K562 (cell line): ENCODE measurements at regions not wholly inside any gene's neighbourhood (a gene's known extent, or its start where the extent isn't known, plus 50 kb on each side); places are given as distances from the start of the nearest gene placed in this dataset.

Experiments
- ATAC-seq: fragments of 200-7000 bp; cut with Tn5 transposase; 3 replicates; pipeline ENCODE4 v1.9.1; 2020; ENCODE audit warnings: moderate library complexity
- BruUV-seq: library from RNA; stranded (reverse); fragments of 400-500 nt; replicated peaks from 2 replicates; lab custom pipeline; 2021; lab: Mats Ljungman, UMichigan
- CTCF ChIA-PET: fragments of 300-600 bp; formaldehyde crosslinking; extraction: SDS; loops from one replicate; lab custom pipeline; 2021; ENCODE audit warnings: low intra/inter-chr PET ratio; lab: Yijun Ruan, JAX
- POLR2A ChIA-PET: fragments of 300-600, 350-650 bp; sonication (Branson Sonifier 250); formaldehyde crosslinking; extraction: SDS; loops from one replicate; lab custom pipeline; 2021; ENCODE audit warnings: antibody characterized with exemption, inconsistent platforms; lab: Yijun Ruan, JAX
- DNase-seq, 4 experiments: peaks; one replicate each; pipeline versions ENCODE4 v3.0.0 to v3.0.0-alpha.2; 2011 to 2018; ENCODE audit warnings: low spot score in 3 of 4, mixed read lengths in 3 of 4; ENCODE audit errors: extremely low read depth in 1 of 4
- FAIRE-seq: peaks from 2 replicates; lab custom pipeline; 2011; peaks lifted over from hg19 to GRCh38; lab: Jason Lieb, UNC
- H2AFZ ChIP-seq: 2 replicates; pipeline ENCODE4 v1.6.0; 2011; ENCODE audit warnings: low read depth, low read length, control low read depth, inconsistent platforms
- H3K27ac ChIP-seq: fragments of 200-600 bp; 3 replicates; pipeline ENCODE4 v1.8.0; 2011; ENCODE audit warnings: low read depth, mild to moderate bottlenecking, control low read depth, inconsistent platforms, low read length, moderate library complexity, mixed read lengths; ENCODE audit errors: extremely low read depth
- H3K27me3 ChIP-seq, 2 experiments: fragments of 300-600 bp in 1 of 2; 2 replicates in 1 of 2; 3 replicates in 1 of 2; pipeline versions ENCODE4 v1.6.0 to v1.8.0; 2011; ENCODE audit warnings: inconsistent platforms in 2 of 2, low read length in 2 of 2, mild to moderate bottlenecking in 1 of 2, mixed read lengths in 1 of 2, moderate library complexity in 1 of 2; ENCODE audit not compliant: control insufficient read depth in 2 of 2, insufficient read depth in 2 of 2
- H3K36me3 ChIP-seq: fragments of 300-600 bp; 3 replicates; pipeline ENCODE4 v1.8.0; 2011; ENCODE audit warnings: mild to moderate bottlenecking, low read length, inconsistent platforms; ENCODE audit not compliant: control insufficient read depth, insufficient read depth
- H3K4me1 ChIP-seq, 2 experiments: fragments of 200-600 bp in 1 of 2; replicated peaks in 1 of 2; 2 replicates in 1 of 2; 3 replicates in 1 of 2; pipeline versions ENCODE4 v1.5.1 to v1.8.0; 2011; ENCODE audit warnings: inconsistent platforms in 2 of 2, low read length in 2 of 2, mild to moderate bottlenecking in 1 of 2, mixed read lengths in 1 of 2, moderate library complexity in 1 of 2; ENCODE audit not compliant: control insufficient read depth in 2 of 2, insufficient read depth in 2 of 2
- H3K4me2 ChIP-seq: 2 replicates; pipeline ENCODE4 v1.6.1; 2011; ENCODE audit warnings: low read length, control low read depth, inconsistent platforms, mixed read lengths; ENCODE audit not compliant: insufficient read depth
- H3K4me3 ChIP-seq: fragments of 200-600 bp; sonication (generic), shearing (Covaris generic); 2 replicates; pipeline ENCODE4 v1.5.1; 2016; ENCODE audit warnings: control low read depth, inconsistent platforms
- H3K79me2 ChIP-seq: fragments of 200-600 bp; 3 replicates; pipeline ENCODE4 v1.8.0; 2011; ENCODE audit warnings: low read length, inconsistent platforms; ENCODE audit not compliant: control insufficient read depth, insufficient read depth
- H3K9ac ChIP-seq, 2 experiments: 2 replicates each; pipeline versions ENCODE4 v1.6.0 to v1.6.1; 2011; ENCODE audit warnings: low read depth in 2 of 2, low read length in 2 of 2, control low read depth in 1 of 2, inconsistent platforms in 1 of 2, mild to moderate bottlenecking in 1 of 2, mixed read lengths in 1 of 2; ENCODE audit not compliant: insufficient read depth in 1 of 2
- H3K9me1 ChIP-seq: one replicate; pipeline ENCODE4 v1.6.0; 2011; ENCODE audit warnings: inconsistent platforms, mild to moderate bottlenecking, low read length, moderate library complexity; ENCODE audit not compliant: control insufficient read depth, insufficient read depth
- H3K9me3 ChIP-seq: replicated peaks from 2 replicates; pipeline ENCODE4 v1.5.1; 2011; ENCODE audit warnings: low read depth, low read length, inconsistent platforms; ENCODE audit not compliant: control insufficient read depth, insufficient read depth
- H4K20me1 ChIP-seq: replicated peaks from 2 replicates; pipeline ENCODE4 v1.6.1; 2011; ENCODE audit warnings: low read length, inconsistent platforms, mixed read lengths; ENCODE audit not compliant: control insufficient read depth, insufficient read depth
- C11orf30 ChIP-seq: fragments of 450-650 bp; IDR thresholded peaks from 2 replicates; pipeline ENCODE4 v1.6.1; 2016; ENCODE audit warnings: low read depth, mild to moderate bottlenecking
- ETV6 ChIP-seq, 3 experiments: fragments of 150-350 bp in 1 of 3; sonication (generic) in 1 of 3; formaldehyde crosslinking in 1 of 3; IDR thresholded peaks; 2 replicates each; pipeline versions ENCODE4 v1.6.1 to v1.8.0; 2014 to 2022; ENCODE audit warnings: borderline replicate concordance in 2 of 3, low read depth in 2 of 3, antibody characterized with exemption in 1 of 3, low read length in 1 of 3, mild to moderate bottlenecking in 1 of 3, missing genetic modification reagents in 1 of 3
- FIP1L1 ChIP-seq: fragments of 200-400 bp; formaldehyde crosslinking; IDR thresholded peaks from 2 replicates; pipeline ENCODE4 v1.6.1; 2018; ENCODE audit warnings: mild to moderate bottlenecking, low read depth, low read length; ENCODE audit not compliant: poor library complexity, severe bottlenecking
- HNRNPL ChIP-seq: fragments of 200-400 bp; formaldehyde crosslinking; IDR thresholded peaks from 2 replicates; pipeline ENCODE4 v1.6.1; 2017; ENCODE audit warnings: low read depth, mild to moderate bottlenecking, low read length
- LEF1 ChIP-seq: fragments of 450-650 bp; IDR thresholded peaks from 2 replicates; pipeline ENCODE4 v1.6.1; 2016; ENCODE audit warnings: mild to moderate bottlenecking
- PRPF4 ChIP-seq: fragments of 200-400 bp; formaldehyde crosslinking; IDR thresholded peaks from one replicate; pipeline ENCODE4 v1.6.1; 2017; ENCODE audit warnings: low read length, low read depth, mild to moderate bottlenecking; ENCODE audit not compliant: insufficient read depth, poor library complexity, severe bottlenecking
- RBM22 ChIP-seq: fragments of 200-400 bp; formaldehyde crosslinking; IDR thresholded peaks from 2 replicates; pipeline ENCODE4 v1.6.1; 2018; ENCODE audit warnings: low read length, low read depth; ENCODE audit not compliant: poor library complexity, severe bottlenecking
- SMAD4 ChIP-seq: fragments of 250-450 bp; sonication (Bioruptor Pico); conservative IDR thresholded peaks from 2 replicates; pipeline ENCODE4 v1.8.0; 2021; ENCODE audit warnings: inconsistent platforms, mild to moderate bottlenecking, moderate library complexity
- SMARCC2 ChIP-seq: fragments of 450-650 bp; IDR thresholded peaks from 2 replicates; pipeline ENCODE4 v1.6.1; 2017; ENCODE audit warnings: antibody characterized with exemption, moderate library complexity, mild to moderate bottlenecking, low read depth
- SOX6 ChIP-seq: fragments of 450-650 bp; IDR thresholded peaks from 2 replicates; pipeline ENCODE4 v1.6.1; 2014; ENCODE audit warnings: mild to moderate bottlenecking
- ZNF354B ChIP-seq: fragments of 250-450 bp; sonication (Bioruptor Pico); IDR thresholded peaks from 2 replicates; pipeline ENCODE4 v1.4.0; 2020
- WGBS: fragments of 100-300 bp; shearing (Covaris generic); methylation state at CpG from one replicate; pipeline ENCODE4 v1.1.6; 2016; ENCODE audit warnings: low coverage, mixed read lengths; ENCODE audit not compliant: insufficient coverage; ENCODE audit errors: missing lambda C conversion rate; 5-methylcytosine and 5-hydroxymethylcytosine counted together
- in situ Hi-C: fragments of 300-500 bp; cut with MboI; formaldehyde crosslinking; loops from 4 replicates; pipeline ENCODE4 v1.15.0; 2018; ENCODE audit warnings: inconsistent platforms, mixed read lengths
- intact Hi-C: fragments of 100-400 bp; cut with micrococcal nuclease; formaldehyde crosslinking; loops from 2 replicates; pipeline ENCODE4 v1.14.2; 2022
- TF ChIP-seq, protein P1 (sequence below): sonication (generic); formaldehyde crosslinking; IDR thresholded peaks from 2 replicates; pipeline ENCODE4 v1.8.0; 2023; ENCODE audit warnings: missing genetic modification reagents, mild to moderate bottlenecking, borderline replicate concordance
- TF ChIP-seq, protein P2 (sequence below): sonication (generic); formaldehyde crosslinking; IDR thresholded peaks from 2 replicates; pipeline ENCODE4 v1.8.0; 2022; ENCODE audit warnings: missing genetic modification reagents, mild to moderate bottlenecking, borderline replicate concordance
- TF ChIP-seq, protein P3 (sequence below): fragments of 250-450 bp; sonication (Bioruptor Pico); IDR thresholded peaks from 2 replicates; pipeline ENCODE4 v1.5.0; 2021; ENCODE audit warnings: mild to moderate bottlenecking, borderline replicate concordance

DNA sequence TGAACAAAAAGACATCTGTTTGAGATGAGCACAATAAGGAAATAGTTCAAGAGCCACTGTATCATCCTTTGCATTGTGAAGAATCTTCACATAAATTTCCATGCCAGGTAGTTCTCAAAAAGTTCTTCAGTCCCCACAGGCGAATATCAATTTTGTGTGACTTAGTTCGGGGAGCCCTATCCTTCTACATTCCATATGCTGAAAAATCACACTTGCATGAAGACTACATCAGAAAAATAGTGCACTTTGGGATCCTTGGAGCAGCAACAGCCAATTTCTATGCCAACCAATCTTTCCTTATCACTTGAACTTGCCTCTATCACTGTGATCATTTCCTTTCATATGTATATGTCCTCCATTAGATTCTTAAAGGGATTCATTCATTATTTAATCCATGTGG lies 830.6 kb upstream of the POU3F3 start:
- Histone ChIP-seq H3K27ac (no peak overlapping the region), H3K4me3 (no peak overlapping the region), H3K4me1 (no peaks in the 10 kb centered on the region), H3K9me1 (no peaks in the 10 kb centered on the region), H3K79me2 (no peaks in the 10 kb centered on the region), H3K9me3 (no peaks in the 10 kb centered on the region), H2AFZ (no peak overlapping the region), H3K9ac (no peak overlapping the region), H3K36me3 (no peaks in the 10 kb centered on the region), H3K4me2 (no peak overlapping the region), H3K27me3 (no peaks in the 10 kb centered on the region), H4K20me1 (no peaks in the 10 kb centered on the region)
- ATAC-seq (no peak), FAIRE-seq (no peak), DNase-seq (no peak)
- BruUV-seq: no TSS peak
- CTCF ChIA-PET: no interaction called here
- POLR2A ChIA-PET: interaction anchor here (1.3 kb wide), 1 partner anchor 20 kb away, joined by 4 read pairs; no protein-coding TSS in a partner anchor
- TF ChIP-seq HNRNPL (no peak), FIP1L1 (no peak), RBM22 (no peak), ETV6 (IDR thresholded peaks at IDR 0.05; ENCODE audit: borderline replicate concordance in 1 of 2, low read depth in 2 of 2, low read length in 1 of 2) (no peak), ETV6 (CRISPR knock-in tag; IDR thresholded peaks at IDR 0.05; ENCODE audit: borderline replicate concordance) (no peak), SOX6 (no peak), ZNF354B (no peak), SMARCC2 (no peak), PRPF4 (no peak), SMAD4 (no peak), LEF1 (no peak), C11orf30 (no peak)
- TF ChIP-seq, protein P1, sequence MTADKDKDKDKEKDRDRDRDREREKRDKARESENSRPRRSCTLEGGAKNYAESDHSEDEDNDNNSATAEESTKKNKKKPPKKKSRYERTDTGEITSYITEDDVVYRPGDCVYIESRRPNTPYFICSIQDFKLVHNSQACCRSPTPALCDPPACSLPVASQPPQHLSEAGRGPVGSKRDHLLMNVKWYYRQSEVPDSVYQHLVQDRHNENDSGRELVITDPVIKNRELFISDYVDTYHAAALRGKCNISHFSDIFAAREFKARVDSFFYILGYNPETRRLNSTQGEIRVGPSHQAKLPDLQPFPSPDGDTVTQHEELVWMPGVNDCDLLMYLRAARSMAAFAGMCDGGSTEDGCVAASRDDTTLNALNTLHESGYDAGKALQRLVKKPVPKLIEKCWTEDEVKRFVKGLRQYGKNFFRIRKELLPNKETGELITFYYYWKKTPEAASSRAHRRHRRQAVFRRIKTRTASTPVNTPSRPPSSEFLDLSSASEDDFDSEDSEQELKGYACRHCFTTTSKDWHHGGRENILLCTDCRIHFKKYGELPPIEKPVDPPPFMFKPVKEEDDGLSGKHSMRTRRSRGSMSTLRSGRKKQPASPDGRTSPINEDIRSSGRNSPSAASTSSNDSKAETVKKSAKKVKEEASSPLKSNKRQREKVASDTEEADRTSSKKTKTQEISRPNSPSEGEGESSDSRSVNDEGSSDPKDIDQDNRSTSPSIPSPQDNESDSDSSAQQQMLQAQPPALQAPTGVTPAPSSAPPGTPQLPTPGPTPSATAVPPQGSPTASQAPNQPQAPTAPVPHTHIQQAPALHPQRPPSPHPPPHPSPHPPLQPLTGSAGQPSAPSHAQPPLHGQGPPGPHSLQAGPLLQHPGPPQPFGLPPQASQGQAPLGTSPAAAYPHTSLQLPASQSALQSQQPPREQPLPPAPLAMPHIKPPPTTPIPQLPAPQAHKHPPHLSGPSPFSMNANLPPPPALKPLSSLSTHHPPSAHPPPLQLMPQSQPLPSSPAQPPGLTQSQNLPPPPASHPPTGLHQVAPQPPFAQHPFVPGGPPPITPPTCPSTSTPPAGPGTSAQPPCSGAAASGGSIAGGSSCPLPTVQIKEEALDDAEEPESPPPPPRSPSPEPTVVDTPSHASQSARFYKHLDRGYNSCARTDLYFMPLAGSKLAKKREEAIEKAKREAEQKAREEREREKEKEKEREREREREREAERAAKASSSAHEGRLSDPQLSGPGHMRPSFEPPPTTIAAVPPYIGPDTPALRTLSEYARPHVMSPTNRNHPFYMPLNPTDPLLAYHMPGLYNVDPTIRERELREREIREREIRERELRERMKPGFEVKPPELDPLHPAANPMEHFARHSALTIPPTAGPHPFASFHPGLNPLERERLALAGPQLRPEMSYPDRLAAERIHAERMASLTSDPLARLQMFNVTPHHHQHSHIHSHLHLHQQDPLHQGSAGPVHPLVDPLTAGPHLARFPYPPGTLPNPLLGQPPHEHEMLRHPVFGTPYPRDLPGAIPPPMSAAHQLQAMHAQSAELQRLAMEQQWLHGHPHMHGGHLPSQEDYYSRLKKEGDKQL (CRISPR knock-in tag): no peak
- TF ChIP-seq, protein P2, sequence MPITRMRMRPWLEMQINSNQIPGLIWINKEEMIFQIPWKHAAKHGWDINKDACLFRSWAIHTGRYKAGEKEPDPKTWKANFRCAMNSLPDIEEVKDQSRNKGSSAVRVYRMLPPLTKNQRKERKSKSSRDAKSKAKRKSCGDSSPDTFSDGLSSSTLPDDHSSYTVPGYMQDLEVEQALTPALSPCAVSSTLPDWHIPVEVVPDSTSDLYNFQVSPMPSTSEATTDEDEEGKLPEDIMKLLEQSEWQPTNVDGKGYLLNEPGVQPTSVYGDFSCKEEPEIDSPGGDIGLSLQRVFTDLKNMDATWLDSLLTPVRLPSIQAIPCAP (CRISPR knock-in tag): no peak
- TF ChIP-seq, protein P3, sequence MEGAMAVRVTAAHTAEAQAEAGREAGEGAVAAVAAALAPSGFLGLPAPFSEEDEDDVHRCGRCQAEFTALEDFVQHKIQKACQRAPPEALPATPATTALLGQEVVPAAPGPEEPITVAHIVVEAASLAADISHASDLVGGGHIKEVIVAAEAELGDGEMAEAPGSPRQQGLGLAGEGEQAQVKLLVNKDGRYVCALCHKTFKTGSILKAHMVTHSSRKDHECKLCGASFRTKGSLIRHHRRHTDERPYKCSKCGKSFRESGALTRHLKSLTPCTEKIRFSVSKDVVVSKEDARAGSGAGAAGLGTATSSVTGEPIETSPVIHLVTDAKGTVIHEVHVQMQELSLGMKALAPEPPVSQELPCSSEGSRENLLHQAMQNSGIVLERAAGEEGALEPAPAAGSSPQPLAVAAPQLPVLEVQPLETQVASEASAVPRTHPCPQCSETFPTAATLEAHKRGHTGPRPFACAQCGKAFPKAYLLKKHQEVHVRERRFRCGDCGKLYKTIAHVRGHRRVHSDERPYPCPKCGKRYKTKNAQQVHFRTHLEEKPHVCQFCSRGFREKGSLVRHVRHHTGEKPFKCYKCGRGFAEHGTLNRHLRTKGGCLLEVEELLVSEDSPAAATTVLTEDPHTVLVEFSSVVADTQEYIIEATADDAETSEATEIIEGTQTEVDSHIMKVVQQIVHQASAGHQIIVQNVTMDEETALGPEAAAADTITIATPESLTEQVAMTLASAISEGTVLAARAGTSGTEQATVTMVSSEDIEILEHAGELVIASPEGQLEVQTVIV: no peak
- WGBS: 0% methylated on average over 2 of the region's 2 CpGs
- in situ Hi-C loops: no loop called here
- intact Hi-C loops: no loop called here
